Psoas muscle (tissue), 7 donors: ENCODE measurements at regions not wholly inside any gene's neighbourhood (a gene's known extent, or its start where the extent isn't known, plus 50 kb on each side); places are given as distances from the start of the nearest gene placed in this dataset.

Experiments
- ATAC-seq, 4 donors: fragments of 200-7000 bp; cut with Tn5 transposase; one replicate each; pipeline ENCODE4 v1.9.1; 2020; ENCODE audit warnings: moderate library complexity in 3 of 4, mild to moderate bottlenecking in 2 of 4
- DNase-seq, 2 donors: peaks; one replicate each; pipeline ENCODE4 v3.0.0-alpha.2; 2020
- H3K27ac ChIP-seq: fragments of 200-600 bp; one replicate; pipeline ENCODE4 v1.8.0; 2022
- H3K27me3 ChIP-seq, 3 donors: fragments of 200-600 bp in 1 of 3; one replicate each; pipeline versions ENCODE4 v1.6.1 to v1.8.0; 2013 to 2022; ENCODE audit warnings: low read length in 2 of 3, mild to moderate bottlenecking in 2 of 3, moderate library complexity in 1 of 3; ENCODE audit not compliant: insufficient read depth in 3 of 3
- H3K36me3 ChIP-seq, 2 donors: fragments of 200-600 bp in 1 of 2; one replicate each; pipeline versions ENCODE4 v1.6.1 to v1.8.0; 2013 to 2022; ENCODE audit warnings: low read depth in 1 of 2, mild to moderate bottlenecking in 1 of 2, moderate library complexity in 1 of 2; ENCODE audit not compliant: insufficient read depth in 1 of 2
- H3K4me1 ChIP-seq: fragments of 200-600 bp; one replicate; pipeline ENCODE4 v1.8.0; 2022
- H3K4me3 ChIP-seq: fragments of 200-600 bp; one replicate; pipeline ENCODE4 v1.8.0; 2022; ENCODE audit warnings: mild to moderate bottlenecking
- H3K9me3 ChIP-seq: fragments of 200-600 bp; one replicate; pipeline ENCODE4 v1.8.0; 2022
- CTCF ChIP-seq: fragments of 200-600 bp; IDR thresholded peaks from one replicate; pipeline ENCODE4 v1.8.0; 2022; ENCODE audit warnings: antibody characterized with exemption
- WGBS, 3 donors: extraction: QIAGEN DNeasy Blood & Tissue Kit; methylation state at CpG; one replicate each; pipeline versions ENCODE4 v1.1.6 to v1.1.7; 2013; 5-methylcytosine and 5-hydroxymethylcytosine counted together
- intact Hi-C, 2 donors: fragments of 100-400 bp; cut with DNase I; formaldehyde crosslinking; loops; one replicate each; pipeline versions ENCODE4 v1.11.0 to v1.14.2; 2022
- donor health status: healthy with polysubstance abuse.
- donor health status: DM: no; HTN: no; CAD: no; lungs with moderate emphysema.
- donor health status: Bipolar disorder and iron deficiency.
- donor health status: healthy.
- donor health status: DM: yes; HTN: yes; CAD: no.
- donor health status: DM: no; HTN: no; CAD: no.
- donor health status: DM: yes; HTN: yes; CAD: no.

DNA sequence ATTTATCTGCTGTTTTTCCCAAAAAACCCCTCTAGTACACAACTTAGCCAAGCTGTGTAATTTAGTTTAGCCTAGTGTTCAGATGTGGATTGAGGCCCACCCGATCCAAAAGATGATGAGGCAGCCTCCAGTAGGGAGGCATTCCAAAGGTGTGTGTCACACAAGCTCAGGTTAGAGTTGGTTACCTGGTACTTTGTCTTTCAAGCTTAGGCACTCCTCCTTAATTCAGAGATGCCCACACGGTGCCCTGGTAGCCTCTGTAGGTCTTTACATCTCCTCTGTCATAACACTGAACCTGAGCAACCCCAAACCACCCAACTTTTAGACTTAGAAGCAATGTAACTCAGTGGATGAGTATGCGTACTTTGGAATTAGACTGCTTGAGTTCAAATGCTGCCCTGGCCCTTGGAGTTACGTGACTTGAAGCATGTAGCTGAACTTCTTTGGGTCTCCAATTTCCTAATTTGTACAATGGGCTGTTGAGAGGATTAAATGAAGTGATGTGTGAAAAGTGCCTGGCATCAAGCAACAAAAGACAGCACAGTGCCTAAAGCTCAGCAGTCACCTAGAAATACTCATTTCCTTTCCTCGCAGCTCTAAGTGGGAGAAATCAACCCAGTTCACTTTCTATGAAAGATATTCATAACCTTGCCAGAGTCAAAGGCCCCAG lies 284.6 kb upstream of the RARB start:
- 77 to 89% (median 79%) methylated on average over 5 of the region's 5 CpGs for WGBS, 3 donors

DNA sequence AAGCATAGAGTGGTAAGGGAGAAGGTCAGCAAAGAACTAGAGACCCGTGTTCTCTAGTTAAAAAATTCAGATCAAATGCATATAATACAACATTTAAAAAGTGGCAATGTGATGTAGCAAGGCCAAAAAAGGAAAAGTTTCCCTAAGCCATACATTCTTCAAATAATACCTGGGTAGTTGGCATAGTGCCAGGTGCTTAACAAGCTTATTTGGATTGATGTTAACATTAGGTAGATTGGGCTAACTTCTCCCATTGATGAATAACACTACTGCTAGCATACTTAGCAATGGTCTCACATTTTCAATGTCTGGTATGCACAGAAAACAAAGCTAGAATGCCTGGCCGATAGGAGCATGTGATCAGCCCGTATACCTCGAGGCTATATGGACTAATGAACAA lies 283.6 kb upstream of the RARB start:
- Histone ChIP-seq H3K9me3 (no peaks in the 10 kb centered on the region), H3K36me3 (no peaks in the 10 kb centered on the region), H3K27ac (no peak overlapping the region), H3K4me1 (no peaks in the 10 kb centered on the region), H3K27me3 (no peaks in the 10 kb centered on the region), H3K4me3 (no peak overlapping the region)
- no peak for ATAC-seq
- TF ChIP-seq CTCF, result no peak
- DNase-seq, result no peak
- intact Hi-C loops, result no loop called here
- 89 to 91% (median 90%) methylated on average over 4 of the region's 4 CpGs for WGBS, 3 donors

More for the DNA sequence above, 284.6 kb upstream of the RARB start:
- no peak for ATAC-seq
- no peak for DNase-seq
- Histone ChIP-seq H3K36me3 (no peaks in the 10 kb centered on the region), H3K27ac (no peak overlapping the region), H3K4me3 (no peak overlapping the region), H3K27me3 (no peaks in the 10 kb centered on the region), H3K9me3 (no peaks in the 10 kb centered on the region), H3K4me1 (no peaks in the 10 kb centered on the region)
- TF ChIP-seq CTCF, result no peak
- intact Hi-C loops, result no loop called here

- Histone ChIP-seq H3K4me3 (no peak overlapping the region), H3K4me1 (no peaks in the 10 kb centered on the region), H3K9me3 (no peaks in the 10 kb centered on the region), H3K36me3 (no peaks in the 10 kb centered on the region), H3K27ac (no peak overlapping the region), H3K27me3 (no peaks in the 10 kb centered on the region)
- intact Hi-C loops, result no loop called here
- WGBS, 3 donors, result 55 to 66% (median 64%) methylated on average over 1 of the region's 1 CpG
- DNase-seq (no peak), ATAC-seq (no peak)
- TF ChIP-seq CTCF, result no peak
Observed at GRCh38 chr3:25145176-25145575, 282.9 kb upstream of the RARB start.

DNA sequence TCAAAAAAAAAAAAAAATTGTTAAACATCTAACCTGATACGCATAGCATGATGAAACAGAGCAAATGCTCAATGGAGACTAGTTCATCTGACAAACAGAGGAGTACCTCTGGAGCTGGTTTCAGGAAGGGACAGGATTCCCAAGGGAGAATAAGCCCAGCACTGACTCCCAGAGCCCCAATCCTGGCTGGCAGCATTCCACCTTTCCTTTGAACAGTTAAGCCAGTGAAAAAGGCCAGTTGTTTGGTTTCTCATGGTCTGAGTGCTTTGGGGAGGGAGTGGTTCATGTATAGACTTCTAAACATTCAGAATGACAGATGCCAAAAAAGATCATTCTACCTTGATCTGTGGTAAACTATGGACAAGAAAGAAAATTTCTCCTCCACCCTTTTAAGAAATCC lies 277.9 kb upstream of the RARB start:
- WGBS, 3 donors, result 79 to 83% (median 79%) methylated on average over 1 of the region's 1 CpG
- no peaks in the 10 kb centered on the region for H3K4me1 ChIP-seq
- intact Hi-C loops, result no loop called here

More for the DNA sequence above, 277.9 kb upstream of the RARB start:
- DNase-seq (no peak), ATAC-seq (no peak)
- Histone ChIP-seq H3K36me3 (no peaks in the 10 kb centered on the region), H3K9me3 (no peaks in the 10 kb centered on the region), H3K27ac (no peak overlapping the region), H3K4me3 (no peak overlapping the region), H3K27me3 (no peaks in the 10 kb centered on the region)
- TF ChIP-seq CTCF, result no peak
